ENCODE measurements at regions not wholly inside any gene's neighbourhood (a gene's known extent, or its start where the extent isn't known, plus 50 kb on each side); places are given as distances from the start of the nearest gene placed in this dataset.

DNA sequence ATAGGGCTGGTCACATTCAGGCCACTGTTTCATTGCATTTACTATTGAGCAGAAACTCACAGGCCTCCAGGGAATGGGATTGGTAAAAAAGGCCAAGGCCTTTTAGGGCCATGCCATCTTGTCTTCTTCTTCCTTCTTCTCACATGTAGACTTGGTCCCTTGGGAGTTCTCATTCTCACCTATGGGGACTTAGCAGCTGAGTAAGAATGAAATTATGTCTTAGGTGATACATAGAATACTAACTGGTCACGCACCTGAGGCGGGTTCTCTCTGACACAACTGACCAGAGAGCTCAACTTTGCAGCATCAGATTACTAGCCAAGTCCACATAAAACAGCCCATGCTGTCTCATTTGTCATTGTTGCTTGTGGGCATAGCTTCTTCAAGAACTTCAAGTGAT, 641.8 kb downstream of the EFNA5 start (continued):
- TF ChIP-seq ZSCAN30 (tag by site-specific recombination; IDR thresholded peaks at IDR 0.05) (no peak), ZNF791 (tag by site-specific recombination; IDR thresholded peaks at IDR 0.05) (no peak), ZNF146 (tag by site-specific recombination; IDR thresholded peaks at IDR 0.05) (no peak), ZNF341 (tag by site-specific recombination; IDR thresholded peaks at IDR 0.05; ENCODE audit: low read depth) (no peak)

GRCh38 chr5:107025712-107026497, 644.8 kb downstream of the EFNA5 start:
- no peaks in the 10 kb centered on the region for H3K9me3 ChIP-seq (ENCODE audit: control insufficient read depth, insufficient read depth, low read depth, low read length)
- H3K36me3 ChIP-seq (ENCODE audit: control insufficient read depth in 2 of 2, insufficient read depth in 1 of 2, low read length in 2 of 2): no peaks in the 10 kb centered on the region
- H3K4me1 ChIP-seq (ENCODE audit: control insufficient read depth, insufficient read depth, low read length): no peaks in the 10 kb centered on the region
- TF ChIP-seq, protein P1, sequence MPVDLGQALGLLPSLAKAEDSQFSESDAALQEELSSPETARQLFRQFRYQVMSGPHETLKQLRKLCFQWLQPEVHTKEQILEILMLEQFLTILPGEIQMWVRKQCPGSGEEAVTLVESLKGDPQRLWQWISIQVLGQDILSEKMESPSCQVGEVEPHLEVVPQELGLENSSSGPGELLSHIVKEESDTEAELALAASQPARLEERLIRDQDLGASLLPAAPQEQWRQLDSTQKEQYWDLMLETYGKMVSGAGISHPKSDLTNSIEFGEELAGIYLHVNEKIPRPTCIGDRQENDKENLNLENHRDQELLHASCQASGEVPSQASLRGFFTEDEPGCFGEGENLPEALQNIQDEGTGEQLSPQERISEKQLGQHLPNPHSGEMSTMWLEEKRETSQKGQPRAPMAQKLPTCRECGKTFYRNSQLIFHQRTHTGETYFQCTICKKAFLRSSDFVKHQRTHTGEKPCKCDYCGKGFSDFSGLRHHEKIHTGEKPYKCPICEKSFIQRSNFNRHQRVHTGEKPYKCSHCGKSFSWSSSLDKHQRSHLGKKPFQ (tag by site-specific recombination; IDR thresholded peaks at IDR 0.05): no peak
- no peak for TF ChIP-seq ZNF223 (tag by site-specific recombination; IDR thresholded peaks at IDR 0.05)
- TF ChIP-seq, protein P2, sequence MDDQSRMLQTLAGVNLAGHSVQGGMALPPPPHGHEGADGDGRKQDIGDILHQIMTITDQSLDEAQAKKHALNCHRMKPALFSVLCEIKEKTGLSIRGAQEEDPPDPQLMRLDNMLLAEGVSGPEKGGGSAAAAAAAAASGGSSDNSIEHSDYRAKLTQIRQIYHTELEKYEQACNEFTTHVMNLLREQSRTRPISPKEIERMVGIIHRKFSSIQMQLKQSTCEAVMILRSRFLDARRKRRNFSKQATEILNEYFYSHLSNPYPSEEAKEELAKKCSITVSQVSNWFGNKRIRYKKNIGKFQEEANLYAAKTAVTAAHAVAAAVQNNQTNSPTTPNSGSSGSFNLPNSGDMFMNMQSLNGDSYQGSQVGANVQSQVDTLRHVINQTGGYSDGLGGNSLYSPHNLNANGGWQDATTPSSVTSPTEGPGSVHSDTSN (CRISPR knock-in tag; IDR thresholded peaks at IDR 0.05): no peak
- no peak for TF ChIP-seq PRDM2 (tag by site-specific recombination; IDR thresholded peaks at IDR 0.05; ENCODE audit: borderline replicate concordance)
- TF ChIP-seq ZNF692 (tag by site-specific recombination; IDR thresholded peaks at IDR 0.05): no peak
- no peak for TF ChIP-seq ZNF114 (tag by site-specific recombination; IDR thresholded peaks at IDR 0.05)
- no peak for TF ChIP-seq HOXD13 (CRISPR knock-in tag; IDR thresholded peaks at IDR 0.05; ENCODE audit: borderline replicate concordance)
- no peak for TF ChIP-seq ZNF621 (tag by site-specific recombination; IDR thresholded peaks at IDR 0.05)
- no peak overlapping the region for H3K27ac ChIP-seq (ENCODE audit: extremely low read depth, low read depth, low read length)
- no peak overlapping the region for H3K4me3 ChIP-seq (ENCODE audit: low read depth, low read length)
- ChIA-PET CTCF (no interaction called here), POLR2A (no interaction called here)

DNA sequence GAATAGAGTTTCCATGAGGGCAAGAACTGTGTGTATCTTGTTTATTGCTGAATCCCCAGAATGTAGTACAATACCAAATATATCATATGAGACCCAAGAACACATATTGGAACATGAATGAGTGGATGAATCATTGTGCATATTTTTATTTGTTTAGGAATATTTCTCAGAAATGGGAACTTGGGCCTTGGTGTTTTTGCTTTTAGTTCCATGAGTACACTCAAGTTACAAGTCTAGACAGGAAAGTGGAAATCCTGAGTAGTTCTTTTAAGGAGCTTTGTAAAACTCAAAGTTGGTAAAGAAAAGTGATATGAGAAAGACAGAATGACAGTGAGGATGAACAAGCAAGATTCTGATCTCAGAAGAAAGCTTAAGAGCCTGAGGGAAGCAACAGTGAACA, 647.0 kb downstream of the EFNA5 start:
- Histone ChIP-seq H3K27ac (ENCODE audit: extremely low read depth, low read depth, low read length) (no peak overlapping the region), H3K4me3 (ENCODE audit: low read depth, low read length) (no peak overlapping the region), H3K4me1 (ENCODE audit: control insufficient read depth, insufficient read depth, low read length) (no peaks in the 10 kb centered on the region), H3K36me3 (ENCODE audit: control insufficient read depth in 2 of 2, insufficient read depth in 1 of 2, low read length in 2 of 2) (no peaks in the 10 kb centered on the region), H3K9me3 (ENCODE audit: control insufficient read depth, insufficient read depth, low read depth, low read length) (no peaks in the 10 kb centered on the region)
- CTCF ChIA-PET: no interaction called here
- POLR2A ChIA-PET: no interaction called here
- TF ChIP-seq ZNF140 (tag by site-specific recombination; IDR thresholded peaks at IDR 0.05) (no peak), ZNF623 (tag by site-specific recombination; IDR thresholded peaks at IDR 0.05) (no peak), ZNF292 (tag by site-specific recombination; IDR thresholded peaks at IDR 0.05; ENCODE audit: borderline replicate concordance, low read depth) (no peak), ZNF707 (tag by site-specific recombination; IDR thresholded peaks at IDR 0.05) (no peak), ZFHX2 (tag by site-specific recombination; conservative IDR thresholded peaks at IDR 0.05) (no peak), ZNF830 (tag by site-specific recombination; IDR thresholded peaks at IDR 0.05; ENCODE audit: low read depth) (no peak), ZNF391 (tag by site-specific recombination; IDR thresholded peaks at IDR 0.05; ENCODE audit: borderline replicate concordance, low read depth) (no peak), ZNF138 (tag by site-specific recombination; IDR thresholded peaks at IDR 0.05; ENCODE audit: borderline replicate concordance) (no peak), BCL6B (tag by site-specific recombination; IDR thresholded peaks at IDR 0.05) (no peak)

All from HEK293 (cell line).